AG09309 (cell line): ENCODE measurements at regions not wholly inside any gene's neighbourhood (a gene's known extent, or its start where the extent isn't known, plus 50 kb on each side); places are given as distances from the start of the nearest gene placed in this dataset.

Experiments used
- DNase-seq: peaks from one replicate; pipeline ENCODE4 v3.0.0-alpha.2; 2010; ENCODE audit warnings: low read depth
- H3K4me3 ChIP-seq: 2 replicates; pipeline ENCODE4 v1.5.1; 2011; ENCODE audit warnings: mild to moderate bottlenecking, low read depth, low read length, moderate library complexity; ENCODE audit not compliant: control insufficient read depth
- CTCF ChIP-seq: IDR thresholded peaks from 2 replicates; pipeline ENCODE4 v1.5.1; 2011; ENCODE audit warnings: mild to moderate bottlenecking, low read depth, low read length, inconsistent platforms; ENCODE audit not compliant: insufficient read depth, control insufficient read depth; ENCODE audit errors: missing control alignments

GRCh38 chr22:34114406-34114805, 194.1 kb upstream of the LARGE1 start:
- TF ChIP-seq CTCF: no peak
- H3K4me3 ChIP-seq: no peak overlapping the region
- DNase-seq: no peak

- no peak overlapping the region for H3K4me3 ChIP-seq
- DNase-seq: no peak
- no peak for TF ChIP-seq CTCF
Measured at GRCh38 chr22:34115722-34116121, 195.4 kb upstream of the LARGE1 start.

DNA sequence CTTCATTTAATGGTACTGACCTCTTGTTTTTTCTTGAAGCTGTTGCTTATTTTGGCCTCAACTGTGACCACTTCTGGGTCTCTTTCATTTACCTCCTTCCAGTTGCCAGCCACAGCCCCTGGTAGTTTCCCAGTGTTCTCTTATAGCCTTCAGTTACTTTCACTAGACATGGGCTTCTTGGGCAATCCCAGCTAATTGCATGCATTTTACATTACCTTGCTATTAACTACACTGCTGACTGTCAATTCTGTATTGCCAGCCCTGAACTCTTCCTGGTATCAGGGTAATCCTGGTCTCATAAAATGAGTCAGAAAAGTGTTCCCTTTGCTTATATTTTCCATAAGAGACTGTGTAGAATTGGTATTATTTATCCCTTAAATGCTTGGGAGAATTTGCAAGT, 195.8 kb upstream of the LARGE1 start:
- H3K4me3 ChIP-seq: no peak overlapping the region
- no peak for TF ChIP-seq CTCF
- no peak for DNase-seq

DNA sequence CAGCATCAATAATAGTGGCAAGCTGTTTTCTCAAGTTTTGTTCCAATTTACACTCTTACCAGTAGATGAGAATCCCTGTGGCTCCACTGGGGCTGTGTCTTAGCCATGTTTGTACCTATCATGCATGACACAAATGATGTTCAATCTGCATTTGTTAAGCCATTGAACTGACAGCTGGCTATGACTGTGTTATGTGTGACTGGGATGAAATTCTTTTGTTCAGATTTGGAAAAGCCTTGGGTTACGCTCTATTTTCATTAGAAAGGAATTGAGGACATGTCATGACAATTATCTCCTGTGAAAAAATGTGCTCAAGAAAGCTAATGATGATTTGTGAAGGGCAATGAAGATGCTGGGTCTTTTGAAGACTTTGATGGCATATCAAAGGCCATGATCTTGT, 201.8 kb upstream of the LARGE1 start:
- H3K4me3 ChIP-seq: no peak overlapping the region
- no peak for TF ChIP-seq CTCF
- no peak for DNase-seq

DNA sequence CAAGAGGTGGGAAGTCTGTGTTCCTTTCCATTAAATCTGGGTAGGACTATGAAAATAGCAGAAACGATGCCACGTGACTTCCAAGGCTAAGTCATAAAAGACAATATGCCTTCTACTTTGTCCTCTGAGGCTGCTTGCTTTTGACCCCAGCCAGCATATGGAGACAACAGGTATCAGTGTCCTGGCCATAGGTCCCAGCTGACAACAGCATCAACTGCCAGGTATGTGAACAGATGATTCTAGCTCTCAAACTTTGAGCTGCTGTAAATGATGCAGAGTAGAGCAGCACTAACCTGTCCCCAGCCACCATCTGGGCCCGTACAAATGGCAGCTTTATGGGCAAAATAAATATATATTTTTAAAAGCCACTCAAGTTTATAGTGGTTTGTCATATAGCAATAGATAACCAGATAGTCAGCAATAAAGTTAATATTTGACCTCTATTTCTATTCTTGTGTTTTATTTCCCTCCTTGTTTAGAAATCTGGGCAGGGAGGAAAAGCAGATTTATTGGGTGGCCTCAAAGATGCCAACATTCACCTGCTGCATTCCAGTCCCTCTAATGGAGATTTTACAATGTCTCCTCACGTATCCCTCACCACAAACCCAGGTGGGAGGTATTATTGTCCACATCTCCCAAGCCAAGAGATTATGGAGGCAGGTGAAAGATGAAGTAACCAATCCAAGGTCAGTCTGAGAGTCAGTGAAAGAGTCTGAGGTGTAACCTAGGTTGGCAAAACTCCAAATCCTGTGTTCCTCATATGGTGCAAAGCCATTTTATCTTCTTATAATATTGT, 209.6 kb upstream of the LARGE1 start:
- no peak for TF ChIP-seq CTCF
- no peak overlapping the region for H3K4me3 ChIP-seq
- no peak for DNase-seq

- no peak overlapping the region for H3K4me3 ChIP-seq
- TF ChIP-seq CTCF: no peak
- no peak for DNase-seq
Measured at GRCh38 chr22:34135749-34136148, 215.5 kb upstream of the LARGE1 start.
